ENCODE measurements at regions not wholly inside any gene's neighbourhood (a gene's known extent, or its start where the extent isn't known, plus 50 kb on each side); places are given as distances from the start of the nearest gene placed in this dataset.

GRCh38 chr3:116961106-116961505 lies 251.5 kb downstream of the TUSC7 start:
- Histone ChIP-seq H4K20me1 (ENCODE audit: insufficient read depth) (no peaks in the 10 kb centered on the region), H3K9me3 (ENCODE audit: low read depth) (no peaks in the 10 kb centered on the region), H3K9me2 (ENCODE audit: insufficient read depth) (no peaks in the 10 kb centered on the region), H3K79me2 (ENCODE audit: insufficient read depth) (no peaks in the 10 kb centered on the region), H2AFZ (no peak overlapping the region), H3K4me3 (no peak overlapping the region), H3K9ac (no peak overlapping the region), H3K27ac (no peak overlapping the region), H3K36me3 (ENCODE audit: low read depth) (no peaks in the 10 kb centered on the region), H3F3A (ENCODE audit: insufficient read depth) (no peaks in the 10 kb centered on the region), H3K27me3 (replicated peaks; ENCODE audit: insufficient read depth) (no peaks in the 10 kb centered on the region), H3K4me1 (ENCODE audit: insufficient read depth) (no peaks in the 10 kb centered on the region), H3K4me2 (ENCODE audit: unreplicated experiment) (no peak overlapping the region)
- in situ Hi-C loops (cut with MboI) = no loop called here
- no peak for TF ChIP-seq EZH2phosphoT487 (IDR thresholded peaks at IDR 0.05; ENCODE audit: insufficient read depth, low read depth)
- TF ChIP-seq EZH2 (IDR thresholded peaks at IDR 0.05; ENCODE audit: insufficient read depth, poor library complexity, severe bottlenecking) = no peak
- WGBS, 2 experiments (ENCODE audit: low coverage in 1 of 2, low lambda C conversion rate in 2 of 2, missing lambda C conversion rate in 2 of 2) = 50% methylated on average over 4 of the region's 4 CpGs
- no peak for DNase-seq

- no peaks in the 10 kb centered on the region for H3F3A ChIP-seq (ENCODE audit: insufficient read depth)
- H3K27me3 ChIP-seq (replicated peaks; ENCODE audit: insufficient read depth) = no peaks in the 10 kb centered on the region
- H3K9me2 ChIP-seq (ENCODE audit: insufficient read depth) = no peaks in the 10 kb centered on the region
- no peak for DNase-seq
- no peak overlapping the region for H3K4me3 ChIP-seq
- H3K79me2 ChIP-seq (ENCODE audit: insufficient read depth) = no peaks in the 10 kb centered on the region
- H4K20me1 ChIP-seq (ENCODE audit: insufficient read depth) = no peaks in the 10 kb centered on the region
- H2AFZ ChIP-seq = no peak overlapping the region
- TF ChIP-seq EZH2phosphoT487 (IDR thresholded peaks at IDR 0.05; ENCODE audit: insufficient read depth, low read depth) = no peak
- no peak for TF ChIP-seq EZH2 (IDR thresholded peaks at IDR 0.05; ENCODE audit: insufficient read depth, poor library complexity, severe bottlenecking)
- no peak overlapping the region for H3K27ac ChIP-seq
- 53% methylated on average over 3 of the region's 3 CpGs for WGBS, 2 experiments (ENCODE audit: low coverage in 1 of 2, low lambda C conversion rate in 2 of 2, missing lambda C conversion rate in 2 of 2)
- H3K9ac ChIP-seq = no peak overlapping the region
- H3K36me3 ChIP-seq (ENCODE audit: low read depth) = no peaks in the 10 kb centered on the region
- H3K4me2 ChIP-seq (ENCODE audit: unreplicated experiment) = no peak overlapping the region
- no peaks in the 10 kb centered on the region for H3K9me3 ChIP-seq (ENCODE audit: low read depth)
- no peaks in the 10 kb centered on the region for H3K4me1 ChIP-seq (ENCODE audit: insufficient read depth)
- in situ Hi-C loops (cut with MboI) = no loop called here
Measured at GRCh38 chr3:116963802-116964201, 254.2 kb downstream of the TUSC7 start.

- no peak for DNase-seq
- WGBS, 2 experiments (ENCODE audit: low coverage in 1 of 2, low lambda C conversion rate in 2 of 2, missing lambda C conversion rate in 2 of 2) = 46 to 52% methylated on average over 2 of the region's 2 CpGs
- H3K27me3 ChIP-seq (replicated peaks; ENCODE audit: insufficient read depth) = no peaks in the 10 kb centered on the region
Measured at GRCh38 chr3:116966649-116967048, 257.1 kb downstream of the TUSC7 start.

GRCh38 chr3:116969135-116969534 lies 259.6 kb downstream of the TUSC7 start:
- Histone ChIP-seq H3K9me3 (ENCODE audit: low read depth) (no peaks in the 10 kb centered on the region), H3K9ac (no peak overlapping the region), H3K4me1 (ENCODE audit: insufficient read depth) (no peaks in the 10 kb centered on the region), H2AFZ (no peak overlapping the region), H3K27ac (no peak overlapping the region), H3K27me3 (replicated peaks; ENCODE audit: insufficient read depth) (no peaks in the 10 kb centered on the region), H3K36me3 (ENCODE audit: low read depth) (no peaks in the 10 kb centered on the region), H3F3A (ENCODE audit: insufficient read depth) (no peaks in the 10 kb centered on the region), H4K20me1 (ENCODE audit: insufficient read depth) (no peaks in the 10 kb centered on the region), H3K4me3 (no peak overlapping the region), H3K4me2 (ENCODE audit: unreplicated experiment) (no peak overlapping the region), H3K79me2 (ENCODE audit: insufficient read depth) (no peaks in the 10 kb centered on the region), H3K9me2 (ENCODE audit: insufficient read depth) (no peaks in the 10 kb centered on the region)
- DNase-seq = no peak
- 43% methylated on average over 6 of the region's 6 CpGs for WGBS, 2 experiments (ENCODE audit: low coverage in 1 of 2, low lambda C conversion rate in 2 of 2, missing lambda C conversion rate in 2 of 2)
- TF ChIP-seq EZH2phosphoT487 (IDR thresholded peaks at IDR 0.05; ENCODE audit: insufficient read depth, low read depth) (no peak), EZH2 (IDR thresholded peaks at IDR 0.05; ENCODE audit: insufficient read depth, poor library complexity, severe bottlenecking) (no peak)
- in situ Hi-C loops (cut with MboI) = no loop called here

More at GRCh38 chr3:116966649-116967048, 257.1 kb downstream of the TUSC7 start:
- Histone ChIP-seq H3K9me3 (ENCODE audit: low read depth) (no peaks in the 10 kb centered on the region), H3F3A (ENCODE audit: insufficient read depth) (no peaks in the 10 kb centered on the region), H3K79me2 (ENCODE audit: insufficient read depth) (no peaks in the 10 kb centered on the region), H3K4me2 (ENCODE audit: unreplicated experiment) (no peak overlapping the region), H2AFZ (no peak overlapping the region), H3K4me1 (ENCODE audit: insufficient read depth) (no peaks in the 10 kb centered on the region), H3K9me2 (ENCODE audit: insufficient read depth) (no peaks in the 10 kb centered on the region), H4K20me1 (ENCODE audit: insufficient read depth) (no peaks in the 10 kb centered on the region), H3K36me3 (ENCODE audit: low read depth) (no peaks in the 10 kb centered on the region), H3K4me3 (no peak overlapping the region), H3K27ac (no peak overlapping the region), H3K9ac (no peak overlapping the region)
- no peak for TF ChIP-seq EZH2phosphoT487 (IDR thresholded peaks at IDR 0.05; ENCODE audit: insufficient read depth, low read depth)
- TF ChIP-seq EZH2 (IDR thresholded peaks at IDR 0.05; ENCODE audit: insufficient read depth, poor library complexity, severe bottlenecking) = no peak
- in situ Hi-C loops (cut with MboI) = no loop called here

GRCh38 chr3:116969646-116970045 lies 260.1 kb downstream of the TUSC7 start:
- Histone ChIP-seq H3K36me3 (ENCODE audit: low read depth) (no peaks in the 10 kb centered on the region), H3K4me3 (no peak overlapping the region), H3K9ac (no peak overlapping the region), H3K79me2 (ENCODE audit: insufficient read depth) (no peaks in the 10 kb centered on the region), H3K4me2 (ENCODE audit: unreplicated experiment) (no peak overlapping the region), H2AFZ (no peak overlapping the region), H3K9me3 (ENCODE audit: low read depth) (no peaks in the 10 kb centered on the region), H3K4me1 (ENCODE audit: insufficient read depth) (no peaks in the 10 kb centered on the region), H4K20me1 (ENCODE audit: insufficient read depth) (no peaks in the 10 kb centered on the region), H3K9me2 (ENCODE audit: insufficient read depth) (no peaks in the 10 kb centered on the region), H3K27me3 (replicated peaks; ENCODE audit: insufficient read depth) (no peaks in the 10 kb centered on the region), H3K27ac (no peak overlapping the region), H3F3A (ENCODE audit: insufficient read depth) (no peaks in the 10 kb centered on the region)
- TF ChIP-seq EZH2phosphoT487 (IDR thresholded peaks at IDR 0.05; ENCODE audit: insufficient read depth, low read depth) (no peak), EZH2 (IDR thresholded peaks at IDR 0.05; ENCODE audit: insufficient read depth, poor library complexity, severe bottlenecking) (no peak)
- no peak for DNase-seq
- in situ Hi-C loops (cut with MboI) = no loop called here
- 81 to 87% methylated on average over 1 of the region's 1 CpG for WGBS, 2 experiments (ENCODE audit: low coverage in 1 of 2, low lambda C conversion rate in 2 of 2, missing lambda C conversion rate in 2 of 2)

All from GM23248 (cell line).